ENCODE measurements at regions not wholly inside any gene's neighbourhood (a gene's known extent, or its start where the extent isn't known, plus 50 kb on each side); places are given as distances from the start of the nearest gene placed in this dataset.

DNA sequence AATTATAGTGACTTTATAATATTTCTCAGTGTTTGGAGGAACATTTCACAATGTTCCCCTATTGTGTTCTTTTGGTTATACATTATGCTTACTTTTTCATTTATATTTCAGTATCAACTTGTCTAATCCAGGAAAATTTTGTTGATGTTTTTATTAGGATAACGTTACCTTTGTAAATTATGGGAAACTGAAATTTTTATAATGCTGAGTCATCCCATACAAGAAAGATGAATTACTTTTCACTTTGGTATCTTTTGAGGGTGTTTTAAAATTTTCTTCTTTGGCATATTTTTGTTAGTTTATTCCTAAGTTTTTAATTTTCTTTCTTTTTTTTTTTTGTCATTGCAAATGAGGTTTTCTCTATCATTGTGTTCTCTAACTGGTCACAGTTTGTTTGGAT, 542.7 kb downstream of the SLC16A7 start:
- TF ChIP-seq REST (IDR thresholded peaks at IDR 0.05; ENCODE audit: borderline replicate concordance) (no peak), EZH2 (IDR thresholded peaks at IDR 0.05; ENCODE audit: borderline replicate concordance, insufficient read depth, low read length, poor library complexity, severe bottlenecking) (no peak), RAD21 (conservative IDR thresholded peaks at IDR 0.05) (no peak), POLR2AphosphoS5 (IDR thresholded peaks at IDR 0.05) (no peak), SMC3 (conservative IDR thresholded peaks at IDR 0.05; ENCODE audit: poor library complexity) (no peak), MXI1 (conservative IDR thresholded peaks at IDR 0.05; ENCODE audit: poor library complexity, severe bottlenecking) (no peak), TAF1 (IDR thresholded peaks at IDR 0.05; ENCODE audit: low read depth) (no peak), EP300 (conservative IDR thresholded peaks at IDR 0.05; ENCODE audit: poor library complexity, severe bottlenecking) (no peak)
- TF ChIP-seq, protein P1, sequence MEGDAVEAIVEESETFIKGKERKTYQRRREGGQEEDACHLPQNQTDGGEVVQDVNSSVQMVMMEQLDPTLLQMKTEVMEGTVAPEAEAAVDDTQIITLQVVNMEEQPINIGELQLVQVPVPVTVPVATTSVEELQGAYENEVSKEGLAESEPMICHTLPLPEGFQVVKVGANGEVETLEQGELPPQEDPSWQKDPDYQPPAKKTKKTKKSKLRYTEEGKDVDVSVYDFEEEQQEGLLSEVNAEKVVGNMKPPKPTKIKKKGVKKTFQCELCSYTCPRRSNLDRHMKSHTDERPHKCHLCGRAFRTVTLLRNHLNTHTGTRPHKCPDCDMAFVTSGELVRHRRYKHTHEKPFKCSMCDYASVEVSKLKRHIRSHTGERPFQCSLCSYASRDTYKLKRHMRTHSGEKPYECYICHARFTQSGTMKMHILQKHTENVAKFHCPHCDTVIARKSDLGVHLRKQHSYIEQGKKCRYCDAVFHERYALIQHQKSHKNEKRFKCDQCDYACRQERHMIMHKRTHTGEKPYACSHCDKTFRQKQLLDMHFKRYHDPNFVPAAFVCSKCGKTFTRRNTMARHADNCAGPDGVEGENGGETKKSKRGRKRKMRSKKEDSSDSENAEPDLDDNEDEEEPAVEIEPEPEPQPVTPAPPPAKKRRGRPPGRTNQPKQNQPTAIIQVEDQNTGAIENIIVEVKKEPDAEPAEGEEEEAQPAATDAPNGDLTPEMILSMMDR (IDR thresholded peaks at IDR 0.05; ENCODE audit: poor library complexity, severe bottlenecking): no peak
- no peaks in the 10 kb centered on the region for H3K9me3 ChIP-seq (ENCODE audit: low read length)
- H3K4me3 ChIP-seq (ENCODE audit: low read length): no peak overlapping the region
- H3K27me3 ChIP-seq (ENCODE audit: insufficient read depth, low read depth, low read length): no peaks in the 10 kb centered on the region
- H3K27ac ChIP-seq (ENCODE audit: low read length): no peak overlapping the region
- no peaks in the 10 kb centered on the region for H3K79me2 ChIP-seq (replicated peaks; ENCODE audit: insufficient read depth, low read length)
- H3K9ac ChIP-seq (ENCODE audit: low read length): no peak overlapping the region
- H3K9me2 ChIP-seq (ENCODE audit: insufficient read depth, low read length): no peaks in the 10 kb centered on the region
- no peak overlapping the region for H2AFZ ChIP-seq (ENCODE audit: low read depth, low read length)
- no peaks in the 10 kb centered on the region for H3K36me3 ChIP-seq (ENCODE audit: insufficient read depth, low read length)
- H3K4me2 ChIP-seq (ENCODE audit: low read length): no peak overlapping the region
- H3F3A ChIP-seq (ENCODE audit: insufficient read depth, low read length, poor library complexity, severe bottlenecking): no peaks in the 10 kb centered on the region
- no peaks in the 10 kb centered on the region for H4K20me1 ChIP-seq (ENCODE audit: insufficient read depth)

GRCh38 chr12:60144395-60144794, 548.6 kb downstream of the SLC16A7 start:
- H3K27me3 ChIP-seq (ENCODE audit: insufficient read depth, low read depth, low read length): no peaks in the 10 kb centered on the region
- no peak overlapping the region for H3K4me3 ChIP-seq (ENCODE audit: low read length)
- TF ChIP-seq EZH2 (IDR thresholded peaks at IDR 0.05; ENCODE audit: borderline replicate concordance, insufficient read depth, low read length, poor library complexity, severe bottlenecking) (no peak), EP300 (conservative IDR thresholded peaks at IDR 0.05; ENCODE audit: poor library complexity, severe bottlenecking) (no peak), REST (IDR thresholded peaks at IDR 0.05; ENCODE audit: borderline replicate concordance) (no peak), MXI1 (conservative IDR thresholded peaks at IDR 0.05; ENCODE audit: poor library complexity, severe bottlenecking) (no peak), TAF1 (IDR thresholded peaks at IDR 0.05; ENCODE audit: low read depth) (no peak), POLR2AphosphoS5 (IDR thresholded peaks at IDR 0.05) (no peak), SMC3 (conservative IDR thresholded peaks at IDR 0.05; ENCODE audit: poor library complexity) (no peak), RAD21 (conservative IDR thresholded peaks at IDR 0.05) (no peak)
- TF ChIP-seq, protein P1 (IDR thresholded peaks at IDR 0.05; ENCODE audit: poor library complexity, severe bottlenecking): no peak
- no peaks in the 10 kb centered on the region for H4K20me1 ChIP-seq (ENCODE audit: insufficient read depth)
- no peak overlapping the region for H2AFZ ChIP-seq (ENCODE audit: low read depth, low read length)
- no peak overlapping the region for H3K9ac ChIP-seq (ENCODE audit: low read length)
- no peaks in the 10 kb centered on the region for H3K9me2 ChIP-seq (ENCODE audit: insufficient read depth, low read length)
- no peaks in the 10 kb centered on the region for H3K36me3 ChIP-seq (ENCODE audit: insufficient read depth, low read length)
- H3K27ac ChIP-seq (ENCODE audit: low read length): no peak overlapping the region
- H3K9me3 ChIP-seq (ENCODE audit: low read length): no peaks in the 10 kb centered on the region
- no peaks in the 10 kb centered on the region for H3K79me2 ChIP-seq (replicated peaks; ENCODE audit: insufficient read depth, low read length)
- H3K4me2 ChIP-seq (ENCODE audit: low read length): no peak overlapping the region
- no peaks in the 10 kb centered on the region for H3F3A ChIP-seq (ENCODE audit: insufficient read depth, low read length, poor library complexity, severe bottlenecking)

All from neural cell (in vitro differentiated cells).